ENCODE measurements at regions not wholly inside any gene's neighbourhood (a gene's known extent, or its start where the extent isn't known, plus 50 kb on each side); places are given as distances from the start of the nearest gene placed in this dataset.

DNA sequence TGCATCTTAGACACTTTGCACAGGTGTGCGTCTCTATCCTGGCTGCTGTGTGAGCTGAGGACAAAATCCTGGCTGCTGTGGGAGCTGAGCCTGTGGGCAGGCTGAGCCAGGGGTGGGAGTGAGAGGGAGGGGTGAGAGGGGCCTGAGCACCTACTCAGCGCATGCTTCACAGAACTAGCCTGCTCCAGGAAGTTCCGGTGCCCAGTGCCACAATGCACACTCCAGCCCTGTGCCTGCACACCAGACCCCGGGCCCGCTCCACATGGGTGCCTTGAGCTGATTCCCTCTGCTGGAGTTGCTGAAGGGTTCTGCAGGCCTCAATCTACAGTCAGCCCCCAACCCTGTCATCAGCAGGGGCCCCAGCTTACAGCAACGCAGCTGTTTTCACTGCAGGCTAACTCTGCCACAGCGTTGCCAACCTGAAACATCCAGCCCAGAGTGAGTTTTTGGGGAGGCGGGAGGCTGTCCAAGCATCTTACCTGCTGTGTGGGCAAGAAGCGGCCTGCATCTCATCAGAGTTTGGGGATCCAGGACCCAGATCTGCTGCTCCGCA lies 1377.9 kb downstream of the TBC1D22A start:
- Histone ChIP-seq H3K27me3 (ENCODE audit: control insufficient read depth, low read length) (no peaks in the 10 kb centered on the region), H3K4me3 (ENCODE audit: low read length) (no peak overlapping the region), H3K79me2 (ENCODE audit: control insufficient read depth, low read length) (no peaks in the 10 kb centered on the region), H3K4me2 (ENCODE audit: low read length) (no peak overlapping the region), H3K27ac (ENCODE audit: low read depth, low read length) (no peak overlapping the region), H4K20me1 (ENCODE audit: control insufficient read depth, insufficient read depth, low read depth, low read length) (no peaks in the 10 kb centered on the region), H3K9me3 (ENCODE audit: control insufficient read depth, insufficient read depth, low read length) (no peaks in the 10 kb centered on the region), H3F3A (ENCODE audit: control insufficient read depth, insufficient read depth) (no peaks in the 10 kb centered on the region), H3K4me1 (ENCODE audit: control insufficient read depth, low read length) (no peaks in the 10 kb centered on the region), H3K9me2 (replicated peaks; ENCODE audit: control insufficient read depth, low read length) (no peaks in the 10 kb centered on the region), H3K36me3 (ENCODE audit: control insufficient read depth, low read length) (no peaks in the 10 kb centered on the region)
- TF ChIP-seq CTCF (IDR thresholded peaks at IDR 0.05; ENCODE audit: low read depth, low read length, poor library complexity, severe bottlenecking) (no peak), EZH2phosphoT487 (IDR thresholded peaks at IDR 0.05; ENCODE audit: borderline replicate concordance, low read length) (no peak)

GRCh38 chr22:48139776-48140175 lies 1377.3 kb downstream of the TBC1D22A start:
- Histone ChIP-seq H3K4me3 (ENCODE audit: low read length) (no peak overlapping the region), H3K9me2 (replicated peaks; ENCODE audit: control insufficient read depth, low read length) (no peaks in the 10 kb centered on the region), H3K27ac (ENCODE audit: low read depth, low read length) (no peak overlapping the region), H4K20me1 (ENCODE audit: control insufficient read depth, insufficient read depth, low read depth, low read length) (no peaks in the 10 kb centered on the region), H3K79me2 (ENCODE audit: control insufficient read depth, low read length) (no peaks in the 10 kb centered on the region), H3K4me2 (ENCODE audit: low read length) (no peak overlapping the region), H3K9me3 (ENCODE audit: control insufficient read depth, insufficient read depth, low read length) (no peaks in the 10 kb centered on the region), H3F3A (ENCODE audit: control insufficient read depth, insufficient read depth) (no peaks in the 10 kb centered on the region), H3K4me1 (ENCODE audit: control insufficient read depth, low read length) (no peaks in the 10 kb centered on the region), H3K36me3 (ENCODE audit: control insufficient read depth, low read length) (no peaks in the 10 kb centered on the region), H3K27me3 (ENCODE audit: control insufficient read depth, low read length) (no peaks in the 10 kb centered on the region)
- TF ChIP-seq CTCF (IDR thresholded peaks at IDR 0.05; ENCODE audit: low read depth, low read length, poor library complexity, severe bottlenecking): no peak
- no peak for TF ChIP-seq EZH2phosphoT487 (IDR thresholded peaks at IDR 0.05; ENCODE audit: borderline replicate concordance, low read length)

- no peaks in the 10 kb centered on the region for H3K4me1 ChIP-seq (ENCODE audit: control insufficient read depth, low read length)
- no peaks in the 10 kb centered on the region for H4K20me1 ChIP-seq (ENCODE audit: control insufficient read depth, insufficient read depth, low read depth, low read length)
- H3K4me2 ChIP-seq (ENCODE audit: low read length): no peak overlapping the region
- H3F3A ChIP-seq (ENCODE audit: control insufficient read depth, insufficient read depth): no peaks in the 10 kb centered on the region
- no peak for TF ChIP-seq EZH2phosphoT487 (IDR thresholded peaks at IDR 0.05; ENCODE audit: borderline replicate concordance, low read length)
- no peak for TF ChIP-seq CTCF (IDR thresholded peaks at IDR 0.05; ENCODE audit: low read depth, low read length, poor library complexity, severe bottlenecking)
- no peaks in the 10 kb centered on the region for H3K36me3 ChIP-seq (ENCODE audit: control insufficient read depth, low read length)
- no peak overlapping the region for H3K4me3 ChIP-seq (ENCODE audit: low read length)
- no peaks in the 10 kb centered on the region for H3K9me3 ChIP-seq (ENCODE audit: control insufficient read depth, insufficient read depth, low read length)
- H3K27ac ChIP-seq (ENCODE audit: low read depth, low read length): no peak overlapping the region
- no peaks in the 10 kb centered on the region for H3K27me3 ChIP-seq (ENCODE audit: control insufficient read depth, low read length)
- H3K9me2 ChIP-seq (replicated peaks; ENCODE audit: control insufficient read depth, low read length): no peaks in the 10 kb centered on the region
- no peaks in the 10 kb centered on the region for H3K79me2 ChIP-seq (ENCODE audit: control insufficient read depth, low read length)
These were observed 1376.4 kb downstream of the TBC1D22A start for GRCh38 chr22:48138855-48139254.
